Endothelial cell of umbilical vein (primary cell): ENCODE measurements at regions not wholly inside any gene's neighbourhood (a gene's known extent, or its start where the extent isn't known, plus 50 kb on each side); places are given as distances from the start of the nearest gene placed in this dataset.

ENCODE experiments used
- BruUV-seq: library from RNA; stranded (reverse); fragments of 400-500 nt; replicated peaks from 2 replicates; lab custom pipeline; 2021; lab: Mats Ljungman, UMichigan
- CTCF ChIA-PET: fragments of 300-600, 350-600 bp; sonication (Branson Sonifier 250); formaldehyde crosslinking; loops from one replicate; lab custom pipeline; 2021; ENCODE audit warnings: antibody characterized with exemption, inconsistent platforms; lab: Charles Lee
- POLR2A ChIA-PET: fragments of 300-600, 350-600 bp; sonication (Branson Sonifier 250); formaldehyde crosslinking; loops from one replicate; lab custom pipeline; 2021; ENCODE audit warnings: antibody characterized with exemption, inconsistent platforms; lab: Charles Lee
- DNase-seq: peaks from one replicate; pipeline ENCODE4 v3.0.0-alpha.2; 2011; ENCODE audit warnings: low read depth, low spot score
- FAIRE-seq: peaks from 2 replicates; lab custom pipeline; 2011; peaks lifted over from hg19 to GRCh38; lab: Jason Lieb, UNC
- H2AFZ ChIP-seq: 2 replicates; pipeline ENCODE4 v1.6.0; 2012; ENCODE audit warnings: low read depth, low read length, control low read depth, inconsistent platforms
- H3K27ac ChIP-seq: 2 replicates; pipeline ENCODE4 v1.5.1; 2011; ENCODE audit warnings: low read depth, mild to moderate bottlenecking, control low read depth, low read length, moderate library complexity; ENCODE audit not compliant: insufficient read depth
- H3K27me3 ChIP-seq, 2 experiments: 2 replicates each; pipeline versions ENCODE4 v1.6.0 to v1.6.1; 2011; ENCODE audit warnings: low read length in 2 of 2, mixed read lengths in 1 of 2; ENCODE audit not compliant: control insufficient read depth in 2 of 2, insufficient read depth in 2 of 2
- H3K36me3 ChIP-seq, 2 experiments: 2 replicates in 1 of 2; 3 replicates in 1 of 2; pipeline ENCODE4 v1.5.1; 2011; ENCODE audit warnings: low read length in 2 of 2, mild to moderate bottlenecking in 1 of 2, moderate library complexity in 1 of 2; ENCODE audit not compliant: control insufficient read depth in 2 of 2, insufficient read depth in 2 of 2; ENCODE audit errors: extremely low read depth in 1 of 2
- H3K4me1 ChIP-seq: 3 replicates; pipeline ENCODE4 v1.5.1; 2011; ENCODE audit warnings: mild to moderate bottlenecking, low read length; ENCODE audit not compliant: control insufficient read depth, insufficient read depth; ENCODE audit errors: extremely low read depth
- H3K4me2 ChIP-seq: 2 replicates; pipeline ENCODE4 v1.6.1; 2011; ENCODE audit warnings: low read length, control low read depth, mixed read lengths; ENCODE audit not compliant: insufficient read depth
- H3K4me3 ChIP-seq, 3 experiments: fragments of 200-600 bp in 1 of 3; sonication (generic), shearing (Covaris generic) in 1 of 3; replicated peaks in 1 of 3; 2 replicates each; pipeline ENCODE4 v1.5.1; 2011 to 2016; ENCODE audit warnings: control low read depth in 3 of 3, low read length in 3 of 3, mild to moderate bottlenecking in 2 of 3, inconsistent platforms in 1 of 3, low read depth in 1 of 3, moderate library complexity in 1 of 3; ENCODE audit not compliant: insufficient read depth in 1 of 3
- H3K79me2 ChIP-seq: 2 replicates; pipeline ENCODE4 v1.6.0; 2012; ENCODE audit warnings: low read length, inconsistent platforms; ENCODE audit not compliant: control insufficient read depth, insufficient read depth
- H3K9ac ChIP-seq: replicated peaks from 2 replicates; pipeline ENCODE3; 2011; ENCODE audit warnings: low read length, control low read depth; ENCODE audit not compliant: insufficient read depth; ENCODE audit errors: extremely low read depth
- H3K9me1 ChIP-seq: replicated peaks from 3 replicates; pipeline ENCODE4 v1.6.0; 2011; ENCODE audit warnings: mild to moderate bottlenecking, low read length; ENCODE audit not compliant: control insufficient read depth, insufficient read depth; ENCODE audit errors: extremely low read depth
- H3K9me3 ChIP-seq: replicated peaks from 2 replicates; pipeline ENCODE4 v1.5.1; 2012; ENCODE audit warnings: low read length, inconsistent platforms; ENCODE audit not compliant: control insufficient read depth, insufficient read depth
- H4K20me1 ChIP-seq: replicated peaks from 2 replicates; pipeline ENCODE3; 2011; ENCODE audit warnings: mild to moderate bottlenecking, low read length; ENCODE audit not compliant: control insufficient read depth, insufficient read depth; ENCODE audit errors: extremely low read depth
- EZH2 ChIP-seq: IDR thresholded peaks from 2 replicates; pipeline ENCODE4 v1.6.1; 2012; ENCODE audit warnings: borderline replicate concordance, low read depth, mild to moderate bottlenecking, moderate library complexity, low read length, inconsistent platforms; ENCODE audit not compliant: severe bottlenecking
- FOS ChIP-seq: IDR thresholded peaks from 2 replicates; pipeline ENCODE4 v1.6.1; 2011; ENCODE audit warnings: mild to moderate bottlenecking, low read length, moderate library complexity, borderline replicate concordance; ENCODE audit not compliant: insufficient read depth
- GATA2 ChIP-seq: IDR thresholded peaks from 2 replicates; pipeline ENCODE4 v1.7.0; 2011; ENCODE audit warnings: low read depth, mild to moderate bottlenecking, moderate library complexity, mixed read lengths, low read length; ENCODE audit not compliant: insufficient read length, insufficient read depth
- JUN ChIP-seq: IDR thresholded peaks from 2 replicates; pipeline ENCODE4 v1.6.1; 2011; ENCODE audit warnings: borderline replicate concordance, low read depth; ENCODE audit not compliant: insufficient read length, insufficient read depth
- MYC ChIP-seq: IDR thresholded peaks from one replicate; pipeline ENCODE4 v1.6.1; 2011; ENCODE audit warnings: mild to moderate bottlenecking, low read depth, low read length
- POLR2A ChIP-seq: IDR thresholded peaks from 2 replicates; pipeline ENCODE4 v1.6.1; 2012; ENCODE audit warnings: low read depth, mild to moderate bottlenecking, control low read depth, low read length
- POLR2AphosphoS5 ChIP-seq: IDR thresholded peaks from 2 replicates; pipeline ENCODE4 v1.6.1; 2012; ENCODE audit warnings: low read depth, mild to moderate bottlenecking, control low read depth, low read length, moderate library complexity; ENCODE audit not compliant: insufficient read depth
- dilution Hi-C: fragments of 300-500 bp; cut with MboI; formaldehyde crosslinking; loops from one replicate; pipeline ENCODE4 v1.15.0; 2019; ENCODE audit warnings: low sequenced_read_pairs; ENCODE audit not compliant: extremely low pct_ligation_motif_present
- intact Hi-C: fragments of 100-400 bp; cut with micrococcal nuclease; formaldehyde crosslinking; loops from one replicate; pipeline ENCODE4 v1.10.0; 2022
- TF ChIP-seq, protein P1 (sequence below): IDR thresholded peaks from 2 replicates; pipeline ENCODE4 v1.6.1; 2011; ENCODE audit not compliant: insufficient read depth, insufficient read length
- TF ChIP-seq, protein P2 (sequence below), 2 donors: IDR thresholded peaks; 1 replicate in 1 of 2; 2 replicates in 1 of 2; pipeline ENCODE4 v1.5.1; 2011; ENCODE audit warnings: low read length in 2 of 2, mild to moderate bottlenecking in 2 of 2, moderate library complexity in 2 of 2, control low read depth in 1 of 2, inconsistent platforms in 1 of 2, low read depth in 1 of 2; ENCODE audit not compliant: insufficient read depth in 1 of 2; ENCODE audit errors: extremely low read depth in 1 of 2

DNA sequence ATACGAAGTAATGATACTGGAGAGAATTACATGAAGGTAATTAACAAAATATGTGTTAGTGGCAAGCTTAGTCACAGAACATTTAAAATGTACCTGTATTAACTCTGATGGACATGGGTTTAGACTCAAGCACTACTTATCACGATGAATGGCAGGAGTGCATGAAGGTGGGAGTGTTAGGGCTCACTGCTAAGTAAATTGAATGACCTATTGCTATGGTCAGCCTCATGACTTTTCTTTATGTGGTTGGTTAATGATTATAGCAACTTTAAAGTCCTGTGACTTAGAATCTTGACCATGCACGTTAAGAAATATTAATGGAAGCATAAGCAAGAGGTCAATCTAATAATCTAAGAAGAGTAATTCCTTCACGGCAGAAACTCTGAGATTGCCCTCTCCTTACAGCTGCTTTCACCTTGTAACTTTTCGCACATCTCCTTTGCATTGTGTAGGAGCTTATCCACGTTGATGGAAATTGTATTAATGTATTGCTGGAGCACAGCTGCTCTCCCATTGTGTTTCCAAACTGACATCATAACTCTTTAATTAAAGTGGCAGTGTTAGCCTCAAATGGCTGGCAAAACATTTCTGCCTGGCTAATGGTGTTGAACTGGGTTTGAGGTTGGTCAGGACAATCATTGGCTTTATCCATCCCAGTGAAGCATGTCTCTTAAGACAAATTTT is 114.5 kb downstream of the RXFP2 start:
- DNase-seq (no peak), FAIRE-seq (no peak)
- H3K79me2 ChIP-seq, result no peaks in the 10 kb centered on the region
- no TSS peak for BruUV-seq
- CTCF ChIA-PET, result no interaction called here
- H3K27me3 ChIP-seq, result peaks cover 18 to 21% of the 10 kb centered on the region in 2 experiments
- no peaks in the 10 kb centered on the region for H3K9me3 ChIP-seq
- TF ChIP-seq, protein P1, sequence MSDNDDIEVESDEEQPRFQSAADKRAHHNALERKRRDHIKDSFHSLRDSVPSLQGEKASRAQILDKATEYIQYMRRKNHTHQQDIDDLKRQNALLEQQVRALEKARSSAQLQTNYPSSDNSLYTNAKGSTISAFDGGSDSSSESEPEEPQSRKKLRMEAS, result no peak
- TF ChIP-seq GATA2 (no peak), EZH2 (no peak), POLR2AphosphoS5 (no peak), JUN (no peak), POLR2A (no peak), MYC (no peak), FOS (no peak)
- TF ChIP-seq, protein P2, sequence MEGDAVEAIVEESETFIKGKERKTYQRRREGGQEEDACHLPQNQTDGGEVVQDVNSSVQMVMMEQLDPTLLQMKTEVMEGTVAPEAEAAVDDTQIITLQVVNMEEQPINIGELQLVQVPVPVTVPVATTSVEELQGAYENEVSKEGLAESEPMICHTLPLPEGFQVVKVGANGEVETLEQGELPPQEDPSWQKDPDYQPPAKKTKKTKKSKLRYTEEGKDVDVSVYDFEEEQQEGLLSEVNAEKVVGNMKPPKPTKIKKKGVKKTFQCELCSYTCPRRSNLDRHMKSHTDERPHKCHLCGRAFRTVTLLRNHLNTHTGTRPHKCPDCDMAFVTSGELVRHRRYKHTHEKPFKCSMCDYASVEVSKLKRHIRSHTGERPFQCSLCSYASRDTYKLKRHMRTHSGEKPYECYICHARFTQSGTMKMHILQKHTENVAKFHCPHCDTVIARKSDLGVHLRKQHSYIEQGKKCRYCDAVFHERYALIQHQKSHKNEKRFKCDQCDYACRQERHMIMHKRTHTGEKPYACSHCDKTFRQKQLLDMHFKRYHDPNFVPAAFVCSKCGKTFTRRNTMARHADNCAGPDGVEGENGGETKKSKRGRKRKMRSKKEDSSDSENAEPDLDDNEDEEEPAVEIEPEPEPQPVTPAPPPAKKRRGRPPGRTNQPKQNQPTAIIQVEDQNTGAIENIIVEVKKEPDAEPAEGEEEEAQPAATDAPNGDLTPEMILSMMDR (IDR thresholded peaks at IDR 0.05; ENCODE audit: extremely low read depth in 1 of 2, insufficient read depth in 1 of 2, low read depth in 1 of 2, low read length in 2 of 2), result no peak
- no peaks in the 10 kb centered on the region for H3K36me3 ChIP-seq
- no peak overlapping the region for H3K4me3 ChIP-seq
- dilution Hi-C loops (no loop called here), intact Hi-C loops (no loop called here)
- H2AFZ ChIP-seq, result no peak overlapping the region
- POLR2A ChIA-PET, result no interaction called here
- no peaks in the 10 kb centered on the region for H3K9me1 ChIP-seq
- no peaks in the 10 kb centered on the region for H4K20me1 ChIP-seq
- no peak overlapping the region for H3K27ac ChIP-seq
- no peak overlapping the region for H3K4me2 ChIP-seq
- no peaks in the 10 kb centered on the region for H3K4me1 ChIP-seq
- no peak overlapping the region for H3K9ac ChIP-seq
